ENCODE measurements at regions not wholly inside any gene's neighbourhood (a gene's known extent, or its start where the extent isn't known, plus 50 kb on each side); places are given as distances from the start of the nearest gene placed in this dataset.

- intact Hi-C loops (cut with DNase I), result no loop called here
- H3K36me3 ChIP-seq, result no peaks in the 10 kb centered on the region
- no peak for DNase-seq
- no peaks in the 10 kb centered on the region for H3K27me3 ChIP-seq
- no peak overlapping the region for H3K27ac ChIP-seq
- H3K9me3 ChIP-seq, result no peaks in the 10 kb centered on the region
- 88 to 100% (median 100%) methylated on average over 1 of the region's 1 CpG for WGBS, 3 donors
- H3K4me3 ChIP-seq, result no peak overlapping the region
- TF ChIP-seq POLR2A (IDR thresholded peaks at IDR 0.05), result no peak
- TF ChIP-seq EP300 (IDR thresholded peaks at IDR 0.05), result no peak
- no peak for TF ChIP-seq CTCF (IDR thresholded peaks at IDR 0.05)
- H3K4me1 ChIP-seq (ENCODE audit: insufficient read depth), result peaks cover 3% of the 10 kb centered on the region
These were observed 77.2 kb upstream of the RAI14 start for GRCh38 chr5:34578962-34579361.

- DNase-seq, result no peak
- intact Hi-C loops (cut with DNase I), result no loop called here
- no peaks in the 10 kb centered on the region for H3K36me3 ChIP-seq
- WGBS, 3 donors, result 61 to 79% (median 69%) methylated on average over 7 of the region's 7 CpGs
- H3K27ac ChIP-seq, result no peak overlapping the region
- no peak overlapping the region for H3K4me3 ChIP-seq
- H3K9me3 ChIP-seq, result no peaks in the 10 kb centered on the region
- H3K27me3 ChIP-seq, result no peaks in the 10 kb centered on the region
- H3K4me1 ChIP-seq (ENCODE audit: insufficient read depth), result peaks cover 3% of the 10 kb centered on the region
- TF ChIP-seq EP300 (IDR thresholded peaks at IDR 0.05) (no peak), POLR2A (IDR thresholded peaks at IDR 0.05) (no peak), CTCF (IDR thresholded peaks at IDR 0.05) (no peak)
These were observed 75.1 kb upstream of the RAI14 start for GRCh38 chr5:34580983-34581382.

GRCh38 chr5:34582371-34582770, 73.8 kb upstream of the RAI14 start:
- TF ChIP-seq EP300 (IDR thresholded peaks at IDR 0.05), result no peak
- TF ChIP-seq CTCF (IDR thresholded peaks at IDR 0.05), result no peak
- TF ChIP-seq POLR2A (IDR thresholded peaks at IDR 0.05), result no peak
- H3K27me3 ChIP-seq, result no peaks in the 10 kb centered on the region
- DNase-seq, result no peak
- 37 to 66% (median 57%) methylated on average over 3 of the region's 3 CpGs for WGBS, 3 donors
- H3K4me1 ChIP-seq (ENCODE audit: insufficient read depth), result peaks cover 1% of the 10 kb centered on the region
- H3K9me3 ChIP-seq, result no peaks in the 10 kb centered on the region
- no peak overlapping the region for H3K27ac ChIP-seq
- no peak overlapping the region for H3K4me3 ChIP-seq
- intact Hi-C loops (cut with DNase I), result no loop called here
- no peaks in the 10 kb centered on the region for H3K36me3 ChIP-seq

GRCh38 chr5:34583167-34583566, 73.0 kb upstream of the RAI14 start:
- peaks cover 2% of the 10 kb centered on the region for H3K4me1 ChIP-seq (ENCODE audit: insufficient read depth)
- no peak for TF ChIP-seq EP300 (IDR thresholded peaks at IDR 0.05)
- TF ChIP-seq CTCF (IDR thresholded peaks at IDR 0.05), result no peak
- TF ChIP-seq POLR2A (IDR thresholded peaks at IDR 0.05), result no peak
- H3K27me3 ChIP-seq, result no peaks in the 10 kb centered on the region
- H3K4me3 ChIP-seq, result no peak overlapping the region
- intact Hi-C loops (cut with DNase I), result no loop called here
- DNase-seq, result no peak
- H3K9me3 ChIP-seq, result no peaks in the 10 kb centered on the region
- H3K36me3 ChIP-seq, result no peaks in the 10 kb centered on the region
- H3K27ac ChIP-seq, result no peak overlapping the region

GRCh38 chr5:34584165-34584564, 72.0 kb upstream of the RAI14 start:
- intact Hi-C loops (cut with DNase I), result no loop called here
- no peaks in the 10 kb centered on the region for H3K27me3 ChIP-seq
- no peak for DNase-seq
- peaks cover 2% of the 10 kb centered on the region for H3K4me1 ChIP-seq (ENCODE audit: insufficient read depth)
- TF ChIP-seq POLR2A (IDR thresholded peaks at IDR 0.05) (no peak), CTCF (IDR thresholded peaks at IDR 0.05) (no peak), EP300 (IDR thresholded peaks at IDR 0.05) (no peak)
- H3K4me3 ChIP-seq, result no peak overlapping the region
- H3K9me3 ChIP-seq, result no peaks in the 10 kb centered on the region
- no peaks in the 10 kb centered on the region for H3K36me3 ChIP-seq
- H3K27ac ChIP-seq, result no peak overlapping the region

Measured in ovary (tissue), 7 donors.